ENCODE measurements at regions not wholly inside any gene's neighbourhood (a gene's known extent, or its start where the extent isn't known, plus 50 kb on each side); places are given as distances from the start of the nearest gene placed in this dataset.

- H3K27me3 Mint-ChIP-seq (ENCODE audit: low read depth), result no peaks in the 10 kb centered on the region
- peaks cover 4% of the 10 kb centered on the region for H3K9me3 Mint-ChIP-seq
- DNase-seq (ENCODE audit: low read depth, low spot score), result no peak
- H3K4me1 Mint-ChIP-seq, result peaks cover 11% of the 10 kb centered on the region
- no peak for TF ChIP-seq CTCF (conservative IDR thresholded peaks at IDR 0.05)
- H3K36me3 Mint-ChIP-seq (ENCODE audit: low read depth), result peaks cover 5% of the 10 kb centered on the region
- H3K27ac Mint-ChIP-seq (ENCODE audit: unreplicated experiment), result no peak overlapping the region
- no peak overlapping the region for H3K4me3 Mint-ChIP-seq
Observed at GRCh38 chr13:44271473-44271872, 102.2 kb upstream of the SERP2 start.

GRCh38 chr13:44271915-44272341, 101.7 kb upstream of the SERP2 start:
- TF ChIP-seq CTCF (conservative IDR thresholded peaks at IDR 0.05), result no peak
- H3K4me1 Mint-ChIP-seq, result peaks cover 11% of the 10 kb centered on the region
- no peak overlapping the region for H3K27ac Mint-ChIP-seq (ENCODE audit: unreplicated experiment)
- no peak overlapping the region for H3K4me3 Mint-ChIP-seq
- no peaks in the 10 kb centered on the region for H3K27me3 Mint-ChIP-seq (ENCODE audit: low read depth)
- no peak for DNase-seq (ENCODE audit: low read depth, low spot score)
- H3K36me3 Mint-ChIP-seq (ENCODE audit: low read depth), result peaks cover 5% of the 10 kb centered on the region
- peaks cover 4% of the 10 kb centered on the region for H3K9me3 Mint-ChIP-seq

DNA sequence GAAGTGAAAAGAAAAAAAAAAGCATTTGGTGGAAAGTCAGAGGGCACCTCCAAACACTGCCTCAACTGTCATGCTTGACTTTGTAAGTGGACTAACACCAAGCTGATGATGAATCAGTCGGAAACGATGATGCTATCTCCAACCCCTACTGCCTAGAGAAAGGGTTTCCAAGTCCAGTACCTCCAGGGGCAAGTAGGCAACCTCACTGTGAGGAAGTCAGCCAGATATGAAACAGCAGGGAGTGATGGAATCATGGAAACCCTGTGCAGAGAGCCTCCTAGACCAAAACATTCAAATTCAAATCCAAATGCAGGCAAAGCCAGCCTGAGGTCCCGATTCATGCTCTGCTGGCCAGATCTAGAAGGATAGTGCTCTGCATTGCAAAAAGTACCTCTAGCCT, 100.9 kb upstream of the SERP2 start:
- no peak for DNase-seq (ENCODE audit: low read depth, low spot score)
- no peaks in the 10 kb centered on the region for H3K36me3 Mint-ChIP-seq (ENCODE audit: low read depth)
- H3K9me3 Mint-ChIP-seq, result no peaks in the 10 kb centered on the region
- TF ChIP-seq CTCF (conservative IDR thresholded peaks at IDR 0.05), result no peak
- H3K4me3 Mint-ChIP-seq, result no peak overlapping the region
- H3K27ac Mint-ChIP-seq (ENCODE audit: unreplicated experiment), result no peak overlapping the region
- H3K4me1 Mint-ChIP-seq, result peaks cover 11% of the 10 kb centered on the region
- no peaks in the 10 kb centered on the region for H3K27me3 Mint-ChIP-seq (ENCODE audit: low read depth)

GRCh38 chr13:44273216-44273615, 100.4 kb upstream of the SERP2 start:
- no peak for DNase-seq (ENCODE audit: low read depth, low spot score)
- no peak for TF ChIP-seq CTCF (conservative IDR thresholded peaks at IDR 0.05)
- no peaks in the 10 kb centered on the region for H3K27me3 Mint-ChIP-seq (ENCODE audit: low read depth)
- no peaks in the 10 kb centered on the region for H3K36me3 Mint-ChIP-seq (ENCODE audit: low read depth)
- H3K9me3 Mint-ChIP-seq, result no peaks in the 10 kb centered on the region
- H3K27ac Mint-ChIP-seq (ENCODE audit: unreplicated experiment), result no peak overlapping the region
- H3K4me1 Mint-ChIP-seq, result peaks cover 11% of the 10 kb centered on the region
- no peak overlapping the region for H3K4me3 Mint-ChIP-seq

- Mint-ChIP-seq H3K4me1 (peaks cover 11% of the 10 kb centered on the region), H3K36me3 (ENCODE audit: low read depth) (no peaks in the 10 kb centered on the region), H3K4me3 (no peak overlapping the region), H3K27ac (ENCODE audit: unreplicated experiment) (no peak overlapping the region), H3K27me3 (ENCODE audit: low read depth) (no peaks in the 10 kb centered on the region), H3K9me3 (no peaks in the 10 kb centered on the region)
- TF ChIP-seq CTCF (conservative IDR thresholded peaks at IDR 0.05), result no peak
- no peak for DNase-seq (ENCODE audit: low read depth, low spot score)
Observed at GRCh38 chr13:44273991-44274770, 99.4 kb upstream of the SERP2 start.
